Psoas muscle (tissue), 7 donors: ENCODE measurements at regions not wholly inside any gene's neighbourhood (a gene's known extent, or its start where the extent isn't known, plus 50 kb on each side); places are given as distances from the start of the nearest gene placed in this dataset.

Experiments
- ATAC-seq, 4 donors: fragments of 200-7000 bp; cut with Tn5 transposase; one replicate each; pipeline ENCODE4 v1.9.1; 2020; ENCODE audit warnings: moderate library complexity in 3 of 4, mild to moderate bottlenecking in 2 of 4
- DNase-seq, 2 donors: peaks; one replicate each; pipeline ENCODE4 v3.0.0-alpha.2; 2020
- H3K27ac ChIP-seq: fragments of 200-600 bp; one replicate; pipeline ENCODE4 v1.8.0; 2022
- H3K27me3 ChIP-seq, 3 donors: fragments of 200-600 bp in 1 of 3; one replicate each; pipeline versions ENCODE4 v1.6.1 to v1.8.0; 2013 to 2022; ENCODE audit warnings: low read length in 2 of 3, mild to moderate bottlenecking in 2 of 3, moderate library complexity in 1 of 3; ENCODE audit not compliant: insufficient read depth in 3 of 3
- H3K36me3 ChIP-seq, 2 donors: fragments of 200-600 bp in 1 of 2; one replicate each; pipeline versions ENCODE4 v1.6.1 to v1.8.0; 2013 to 2022; ENCODE audit warnings: low read depth in 1 of 2, mild to moderate bottlenecking in 1 of 2, moderate library complexity in 1 of 2; ENCODE audit not compliant: insufficient read depth in 1 of 2
- H3K4me1 ChIP-seq: fragments of 200-600 bp; one replicate; pipeline ENCODE4 v1.8.0; 2022
- H3K4me3 ChIP-seq: fragments of 200-600 bp; one replicate; pipeline ENCODE4 v1.8.0; 2022; ENCODE audit warnings: mild to moderate bottlenecking
- H3K9me3 ChIP-seq: fragments of 200-600 bp; one replicate; pipeline ENCODE4 v1.8.0; 2022
- WGBS, 3 donors: extraction: QIAGEN DNeasy Blood & Tissue Kit; methylation state at CpG; one replicate each; pipeline versions ENCODE4 v1.1.6 to v1.1.7; 2013; 5-methylcytosine and 5-hydroxymethylcytosine counted together
- intact Hi-C, 2 donors: fragments of 100-400 bp; cut with DNase I; formaldehyde crosslinking; loops; one replicate each; pipeline versions ENCODE4 v1.11.0 to v1.14.2; 2022
- TF ChIP-seq, protein P1 (sequence below): fragments of 200-600 bp; IDR thresholded peaks from one replicate; pipeline ENCODE4 v1.8.0; 2022; ENCODE audit warnings: antibody characterized with exemption
- donor health status: healthy with polysubstance abuse.
- donor health status: DM: no; HTN: no; CAD: no; lungs with moderate emphysema.
- donor health status: Bipolar disorder and iron deficiency.
- donor health status: healthy.
- donor health status: DM: yes; HTN: yes; CAD: no.
- donor health status: DM: no; HTN: no; CAD: no.
- donor health status: DM: yes; HTN: yes; CAD: no.

DNA sequence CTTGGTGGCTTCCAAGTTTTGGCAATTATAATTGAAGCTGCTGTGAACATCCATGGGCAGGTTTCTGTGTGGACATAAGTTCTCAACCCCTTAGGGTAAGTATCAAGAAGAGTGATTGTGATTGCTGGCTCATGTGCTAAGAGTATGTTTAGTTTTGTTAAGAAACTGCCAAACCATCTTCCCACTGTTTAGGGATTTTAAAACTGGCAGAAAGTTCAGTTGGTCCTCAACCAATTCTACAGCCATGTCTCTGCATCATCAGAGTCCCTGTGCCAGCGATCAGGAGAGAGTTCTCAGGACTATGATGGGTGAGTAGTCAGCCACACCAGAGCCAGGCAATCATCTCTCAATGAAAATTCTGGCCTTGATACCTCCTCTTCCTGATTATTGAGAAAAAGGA, 193.8 kb downstream of the ZC3H11B start:
- DNase-seq: no peak
- ATAC-seq: no peak
- no peaks in the 10 kb centered on the region for H3K4me1 ChIP-seq
- H3K4me3 ChIP-seq: no peak overlapping the region
- intact Hi-C loops: no loop called here
- no peak overlapping the region for H3K27ac ChIP-seq
- TF ChIP-seq, protein P1, sequence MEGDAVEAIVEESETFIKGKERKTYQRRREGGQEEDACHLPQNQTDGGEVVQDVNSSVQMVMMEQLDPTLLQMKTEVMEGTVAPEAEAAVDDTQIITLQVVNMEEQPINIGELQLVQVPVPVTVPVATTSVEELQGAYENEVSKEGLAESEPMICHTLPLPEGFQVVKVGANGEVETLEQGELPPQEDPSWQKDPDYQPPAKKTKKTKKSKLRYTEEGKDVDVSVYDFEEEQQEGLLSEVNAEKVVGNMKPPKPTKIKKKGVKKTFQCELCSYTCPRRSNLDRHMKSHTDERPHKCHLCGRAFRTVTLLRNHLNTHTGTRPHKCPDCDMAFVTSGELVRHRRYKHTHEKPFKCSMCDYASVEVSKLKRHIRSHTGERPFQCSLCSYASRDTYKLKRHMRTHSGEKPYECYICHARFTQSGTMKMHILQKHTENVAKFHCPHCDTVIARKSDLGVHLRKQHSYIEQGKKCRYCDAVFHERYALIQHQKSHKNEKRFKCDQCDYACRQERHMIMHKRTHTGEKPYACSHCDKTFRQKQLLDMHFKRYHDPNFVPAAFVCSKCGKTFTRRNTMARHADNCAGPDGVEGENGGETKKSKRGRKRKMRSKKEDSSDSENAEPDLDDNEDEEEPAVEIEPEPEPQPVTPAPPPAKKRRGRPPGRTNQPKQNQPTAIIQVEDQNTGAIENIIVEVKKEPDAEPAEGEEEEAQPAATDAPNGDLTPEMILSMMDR: no peak
- H3K9me3 ChIP-seq: no peaks in the 10 kb centered on the region
- H3K36me3 ChIP-seq: no peaks in the 10 kb centered on the region
- H3K27me3 ChIP-seq: no peaks in the 10 kb centered on the region
- 79 to 100% (median 88%) methylated on average over 1 of the region's 1 CpG for WGBS, 3 donors

DNA sequence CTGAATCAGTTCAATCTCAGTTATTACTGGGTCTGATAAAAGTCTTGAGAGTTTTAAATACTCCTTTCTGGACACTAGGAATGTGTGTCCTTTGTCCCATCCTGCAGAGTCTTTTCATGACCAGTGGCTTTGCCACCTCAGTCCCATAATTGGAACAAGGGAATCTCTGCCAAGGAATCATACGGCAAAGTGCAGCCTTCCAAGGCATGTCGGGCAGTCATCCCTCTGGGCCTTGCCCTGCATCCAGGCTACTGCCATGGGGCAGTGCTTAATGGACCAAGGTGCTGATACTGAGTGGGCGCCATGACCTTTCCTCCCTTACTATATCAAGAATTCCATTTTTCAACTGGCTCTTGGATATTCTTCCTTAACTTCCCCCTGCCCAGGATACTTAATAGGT, 195.3 kb downstream of the ZC3H11B start:
- H3K4me3 ChIP-seq: no peak overlapping the region
- H3K36me3 ChIP-seq: no peaks in the 10 kb centered on the region
- ATAC-seq (peak; percentile 25 to 80 (median 70)), DNase-seq (no peak)
- H3K27ac ChIP-seq: no peak overlapping the region
- 40 to 47% (median 45%) methylated on average over 3 of the region's 3 CpGs for WGBS, 3 donors
- peaks cover 4% of the 10 kb centered on the region for H3K4me1 ChIP-seq
- intact Hi-C loops: no loop called here
- H3K27me3 ChIP-seq: no peaks in the 10 kb centered on the region
- no peaks in the 10 kb centered on the region for H3K9me3 ChIP-seq
- TF ChIP-seq, protein P1: no peak

DNA sequence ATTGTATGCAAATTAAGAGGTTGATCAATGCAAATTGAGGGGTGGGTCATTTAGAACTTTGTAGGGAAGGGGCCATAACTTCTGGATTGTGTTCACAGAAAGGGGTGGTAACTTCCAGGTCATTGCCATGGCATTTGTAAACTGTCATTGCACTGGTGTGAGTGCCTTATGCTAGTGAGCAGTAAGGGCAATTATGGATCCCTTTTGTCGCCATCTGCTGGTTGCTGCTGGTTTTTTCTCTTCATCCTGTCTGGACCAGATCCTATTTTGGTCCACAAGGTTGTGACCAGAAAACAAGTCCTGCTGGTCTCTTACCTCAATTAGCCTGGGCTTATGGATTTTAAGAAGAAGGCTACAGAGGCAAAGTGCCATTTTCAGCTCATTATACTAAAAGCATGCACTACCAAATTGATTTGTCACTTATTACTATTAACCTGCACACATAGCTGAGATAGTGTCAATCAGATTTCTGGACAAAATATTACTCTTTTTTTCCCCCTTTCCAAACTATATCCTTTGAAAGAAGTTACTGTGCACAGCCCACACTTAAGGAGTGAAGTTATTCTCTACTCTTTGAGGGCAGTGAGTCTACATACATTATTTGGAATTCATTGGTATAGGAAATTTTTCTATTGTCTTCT, 196.2 kb downstream of the ZC3H11B start:
- H3K4me3 ChIP-seq: no peak overlapping the region
- DNase-seq (peak; percentile 29 to 56), ATAC-seq (peak in 3 of 4 donors; percentile 56 to 69 (median 60))
- no peaks in the 10 kb centered on the region for H3K27me3 ChIP-seq
- H3K36me3 ChIP-seq: no peaks in the 10 kb centered on the region
- intact Hi-C loops: no loop called here
- H3K27ac ChIP-seq: no peak overlapping the region
- no peaks in the 10 kb centered on the region for H3K9me3 ChIP-seq
- TF ChIP-seq, protein P1: peak; percentile 41
- peaks cover 4% of the 10 kb centered on the region for H3K4me1 ChIP-seq
- WGBS, 3 donors: 55 to 64% (median 58%) methylated on average over 1 of the region's 1 CpG

DNA sequence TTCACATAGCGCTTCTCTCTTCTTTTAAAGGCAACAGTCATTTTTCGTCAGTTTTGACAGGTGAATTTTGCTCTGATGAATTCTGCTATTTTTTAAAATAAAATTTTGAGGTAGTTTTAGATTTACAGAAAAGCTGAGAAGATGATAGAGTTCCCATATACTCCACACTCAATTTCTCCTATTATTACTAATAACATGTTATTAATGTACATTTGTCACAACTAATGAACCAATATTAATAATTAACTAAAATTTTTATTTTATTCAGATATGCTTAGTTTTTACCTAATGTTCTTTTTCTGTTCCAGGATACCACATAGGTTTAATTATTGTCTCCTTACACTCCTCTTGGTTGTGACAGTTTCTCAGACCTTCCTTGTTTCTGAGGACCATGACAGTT, 197.0 kb downstream of the ZC3H11B start:
- 92 to 96% (median 95%) methylated on average over 2 of the region's 2 CpGs for WGBS, 3 donors
- no peak for DNase-seq
- no peaks in the 10 kb centered on the region for H3K36me3 ChIP-seq
- H3K4me1 ChIP-seq: peaks cover 4% of the 10 kb centered on the region
- no peaks in the 10 kb centered on the region for H3K27me3 ChIP-seq
- intact Hi-C loops: no loop called here
- H3K27ac ChIP-seq: no peak overlapping the region
- ATAC-seq: no peak
- H3K9me3 ChIP-seq: no peaks in the 10 kb centered on the region
- H3K4me3 ChIP-seq: no peak overlapping the region
- TF ChIP-seq, protein P1: no peak

DNA sequence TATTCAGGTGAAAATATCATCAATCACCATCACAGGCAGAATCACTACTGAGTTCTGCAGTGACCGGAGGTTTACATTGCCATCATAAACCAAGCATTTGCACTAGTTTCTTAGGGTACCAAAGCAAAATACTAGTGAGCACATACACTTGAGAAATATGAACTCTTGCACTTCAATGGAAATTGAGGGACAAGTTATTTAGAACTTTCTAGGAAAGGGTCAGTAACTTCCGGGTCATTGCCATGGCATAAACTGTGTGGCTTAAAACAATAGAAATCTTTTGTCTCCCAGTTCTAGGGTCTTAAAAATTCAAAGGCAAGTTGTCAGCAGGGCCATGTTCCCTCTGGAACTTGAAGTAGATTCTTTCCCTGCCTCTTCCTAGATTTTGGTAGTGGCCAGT, 197.5 kb downstream of the ZC3H11B start:
- Histone ChIP-seq H3K27ac (no peak overlapping the region), H3K4me1 (peaks cover 4% of the 10 kb centered on the region), H3K4me3 (no peak overlapping the region), H3K36me3 (no peaks in the 10 kb centered on the region), H3K9me3 (no peaks in the 10 kb centered on the region), H3K27me3 (no peaks in the 10 kb centered on the region)
- DNase-seq (no peak), ATAC-seq (no peak)
- TF ChIP-seq, protein P1: no peak
- WGBS, 3 donors: 71 to 88% (median 84%) methylated on average over 2 of the region's 2 CpGs
- intact Hi-C loops: no loop called here
